Subcutaneous abdominal adipose tissue (tissue), 5 donors: ENCODE measurements at regions not wholly inside any gene's neighbourhood (a gene's known extent, or its start where the extent isn't known, plus 50 kb on each side); places are given as distances from the start of the nearest gene placed in this dataset.

Experiments
- H3K27ac ChIP-seq: one replicate; pipeline ENCODE4 v1.7.0; 2013; ENCODE audit warnings: low read depth, mild to moderate bottlenecking, inconsistent platforms, low read length, moderate library complexity
- H3K27me3 ChIP-seq, 5 donors: one replicate each; pipeline ENCODE4 v1.7.0; 2013; ENCODE audit warnings: low read length in 5 of 5, inconsistent platforms in 1 of 5; ENCODE audit not compliant: control insufficient read depth in 5 of 5, insufficient read depth in 4 of 5
- H3K36me3 ChIP-seq, 5 donors: one replicate each; pipeline ENCODE4 v1.7.0; 2013; ENCODE audit warnings: low read length in 5 of 5; ENCODE audit not compliant: control insufficient read depth in 5 of 5, insufficient read depth in 5 of 5
- H3K4me1 ChIP-seq, 5 donors: one replicate each; pipeline ENCODE4 v1.7.0; 2013; ENCODE audit warnings: low read length in 5 of 5, mild to moderate bottlenecking in 3 of 5, moderate library complexity in 1 of 5; ENCODE audit not compliant: control insufficient read depth in 5 of 5, insufficient read depth in 5 of 5
- H3K4me3 ChIP-seq, 5 donors: one replicate each; pipeline ENCODE4 v1.7.0; 2013; ENCODE audit warnings: low read length in 5 of 5, low read depth in 1 of 5
- H3K9ac ChIP-seq, 5 donors: one replicate each; pipeline ENCODE4 v1.7.0; 2013; ENCODE audit warnings: low read length in 5 of 5, mild to moderate bottlenecking in 4 of 5, moderate library complexity in 3 of 5
- H3K9me3 ChIP-seq, 5 donors: one replicate each; pipeline ENCODE4 v1.7.0; 2013; ENCODE audit warnings: low read length in 5 of 5; ENCODE audit not compliant: control insufficient read depth in 5 of 5
- donor health status: healthy.
- donor health status: healthy.
- donor health status: healthy.
- donor health status: healthy.
- donor health status: healthy.

GRCh38 chr16:65287307-65287706, 165.4 kb upstream of the CDH11 start:
- no peaks in the 10 kb centered on the region for H3K36me3 ChIP-seq
- no peak overlapping the region for H3K4me3 ChIP-seq
- H3K9ac ChIP-seq, result no peak overlapping the region
- peaks cover 0 to 8% (median 5%) of the 10 kb centered on the region in 5 donors for H3K4me1 ChIP-seq
- H3K27me3 ChIP-seq, result no peaks in the 10 kb centered on the region
- no peaks in the 10 kb centered on the region for H3K9me3 ChIP-seq
- no peak overlapping the region for H3K27ac ChIP-seq

- no peak overlapping the region for H3K9ac ChIP-seq
- no peaks in the 10 kb centered on the region for H3K27me3 ChIP-seq
- H3K4me1 ChIP-seq, result peaks cover 0 to 8% (median 5%) of the 10 kb centered on the region in 5 donors
- H3K4me3 ChIP-seq, result no peak overlapping the region
- H3K27ac ChIP-seq, result no peak overlapping the region
- no peaks in the 10 kb centered on the region for H3K36me3 ChIP-seq
- no peaks in the 10 kb centered on the region for H3K9me3 ChIP-seq
These were observed 163.5 kb upstream of the CDH11 start for GRCh38 chr16:65285128-65286048.

DNA sequence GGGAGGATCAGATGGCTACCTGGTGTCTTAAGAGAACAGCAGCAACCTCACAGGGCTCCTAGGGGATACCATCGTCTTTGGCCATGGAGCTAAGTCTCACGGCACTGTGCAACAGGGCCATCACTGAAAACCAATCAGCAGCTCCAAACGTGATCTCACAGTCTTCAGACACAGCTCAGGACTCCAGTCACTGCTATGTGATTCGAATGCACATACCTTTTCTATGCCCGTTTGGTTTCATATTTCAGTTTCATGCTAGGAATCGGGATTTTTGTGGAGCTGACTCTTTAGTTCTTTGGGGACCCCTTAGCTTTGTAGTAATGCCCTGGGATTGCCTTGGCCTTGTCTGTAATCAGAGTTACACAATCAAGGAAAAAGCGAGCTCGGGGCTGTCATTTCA, 162.8 kb upstream of the CDH11 start:
- no peaks in the 10 kb centered on the region for H3K27me3 ChIP-seq
- H3K27ac ChIP-seq, result no peak overlapping the region
- H3K4me3 ChIP-seq, result no peak overlapping the region
- no peak overlapping the region for H3K9ac ChIP-seq
- peaks cover 0 to 8% (median 5%) of the 10 kb centered on the region in 5 donors for H3K4me1 ChIP-seq
- no peaks in the 10 kb centered on the region for H3K36me3 ChIP-seq
- no peaks in the 10 kb centered on the region for H3K9me3 ChIP-seq

GRCh38 chr16:65283181-65283651, 161.4 kb upstream of the CDH11 start:
- no peaks in the 10 kb centered on the region for H3K27me3 ChIP-seq
- H3K27ac ChIP-seq, result no peak overlapping the region
- H3K4me3 ChIP-seq, result no peak overlapping the region
- no peak overlapping the region for H3K9ac ChIP-seq
- H3K36me3 ChIP-seq, result no peaks in the 10 kb centered on the region
- peaks cover 0 to 8% (median 5%) of the 10 kb centered on the region in 5 donors for H3K4me1 ChIP-seq
- H3K9me3 ChIP-seq, result no peaks in the 10 kb centered on the region

GRCh38 chr16:65281586-65281985, 159.7 kb upstream of the CDH11 start:
- Histone ChIP-seq H3K27me3 (no peaks in the 10 kb centered on the region), H3K9ac (no peak overlapping the region), H3K36me3 (no peaks in the 10 kb centered on the region), H3K27ac (no peak overlapping the region), H3K4me3 (no peak overlapping the region), H3K9me3 (no peaks in the 10 kb centered on the region), H3K4me1 (peaks cover 0 to 8% (median 5%) of the 10 kb centered on the region in 5 donors)

- peaks cover 0 to 8% (median 5%) of the 10 kb centered on the region in 5 donors for H3K4me1 ChIP-seq
- no peaks in the 10 kb centered on the region for H3K36me3 ChIP-seq
- H3K4me3 ChIP-seq, result no peak overlapping the region
- H3K27ac ChIP-seq, result no peak overlapping the region
- no peaks in the 10 kb centered on the region for H3K27me3 ChIP-seq
- H3K9ac ChIP-seq, result no peak overlapping the region
- H3K9me3 ChIP-seq, result no peaks in the 10 kb centered on the region
These were observed 159.1 kb upstream of the CDH11 start for GRCh38 chr16:65280845-65281512.

GRCh38 chr16:65279576-65279975, 157.7 kb upstream of the CDH11 start:
- no peak overlapping the region for H3K9ac ChIP-seq
- H3K4me1 ChIP-seq, result peaks cover 0 to 2% (median under 1%) of the 10 kb centered on the region in 5 donors
- no peaks in the 10 kb centered on the region for H3K27me3 ChIP-seq
- no peaks in the 10 kb centered on the region for H3K36me3 ChIP-seq
- no peak overlapping the region for H3K4me3 ChIP-seq
- H3K27ac ChIP-seq, result no peak overlapping the region
- no peaks in the 10 kb centered on the region for H3K9me3 ChIP-seq

DNA sequence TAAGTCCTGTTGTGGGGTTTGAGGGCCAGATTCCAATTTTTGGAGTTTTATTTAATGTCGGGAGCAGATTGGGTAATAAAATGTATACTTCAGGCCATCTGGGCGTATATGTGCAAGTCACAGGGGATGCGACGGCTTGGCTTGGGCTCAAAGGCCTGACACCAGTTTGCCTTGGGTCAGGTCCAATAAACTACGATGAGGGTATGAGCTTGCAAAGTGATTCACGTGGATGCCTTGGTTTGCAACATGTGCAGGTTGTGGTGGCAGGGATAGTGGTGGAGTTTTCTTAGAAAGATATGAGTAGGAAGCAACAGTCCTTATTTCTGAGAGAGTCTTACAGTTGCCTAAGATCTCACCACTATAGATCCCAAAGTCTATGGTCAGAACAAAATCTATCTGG, 157.0 kb upstream of the CDH11 start:
- no peaks in the 10 kb centered on the region for H3K9me3 ChIP-seq
- H3K4me3 ChIP-seq, result no peak overlapping the region
- H3K36me3 ChIP-seq, result no peaks in the 10 kb centered on the region
- no peak overlapping the region for H3K27ac ChIP-seq
- no peak overlapping the region for H3K9ac ChIP-seq
- H3K4me1 ChIP-seq, result no peaks in the 10 kb centered on the region
- no peaks in the 10 kb centered on the region for H3K27me3 ChIP-seq

GRCh38 chr16:65274566-65274965, 152.7 kb upstream of the CDH11 start:
- H3K4me3 ChIP-seq, result no peak overlapping the region
- H3K9me3 ChIP-seq, result no peaks in the 10 kb centered on the region
- H3K27me3 ChIP-seq, result no peaks in the 10 kb centered on the region
- H3K36me3 ChIP-seq, result no peaks in the 10 kb centered on the region
- H3K27ac ChIP-seq, result no peak overlapping the region
- no peak overlapping the region for H3K9ac ChIP-seq
- H3K4me1 ChIP-seq, result no peaks in the 10 kb centered on the region
